ENCODE measurements at regions not wholly inside any gene's neighbourhood (a gene's known extent, or its start where the extent isn't known, plus 50 kb on each side); places are given as distances from the start of the nearest gene placed in this dataset.

- TF ChIP-seq CTCF (conservative IDR thresholded peaks at IDR 0.05 in 1 of 2, IDR thresholded peaks at IDR 0.05 in 1 of 2; ENCODE audit: extremely low read depth in 1 of 2, insufficient read depth in 1 of 2, low read depth in 1 of 2, low read length in 2 of 2) (no peak), EZH2 (IDR thresholded peaks at IDR 0.05; ENCODE audit: borderline replicate concordance, low read length) (no peak)
Measured at GRCh38 chr15:47663101-47663500, 54.2 kb upstream of the SEMA6D start.
